ENCODE measurements at regions not wholly inside any gene's neighbourhood (a gene's known extent, or its start where the extent isn't known, plus 50 kb on each side); places are given as distances from the start of the nearest gene placed in this dataset.

DNA sequence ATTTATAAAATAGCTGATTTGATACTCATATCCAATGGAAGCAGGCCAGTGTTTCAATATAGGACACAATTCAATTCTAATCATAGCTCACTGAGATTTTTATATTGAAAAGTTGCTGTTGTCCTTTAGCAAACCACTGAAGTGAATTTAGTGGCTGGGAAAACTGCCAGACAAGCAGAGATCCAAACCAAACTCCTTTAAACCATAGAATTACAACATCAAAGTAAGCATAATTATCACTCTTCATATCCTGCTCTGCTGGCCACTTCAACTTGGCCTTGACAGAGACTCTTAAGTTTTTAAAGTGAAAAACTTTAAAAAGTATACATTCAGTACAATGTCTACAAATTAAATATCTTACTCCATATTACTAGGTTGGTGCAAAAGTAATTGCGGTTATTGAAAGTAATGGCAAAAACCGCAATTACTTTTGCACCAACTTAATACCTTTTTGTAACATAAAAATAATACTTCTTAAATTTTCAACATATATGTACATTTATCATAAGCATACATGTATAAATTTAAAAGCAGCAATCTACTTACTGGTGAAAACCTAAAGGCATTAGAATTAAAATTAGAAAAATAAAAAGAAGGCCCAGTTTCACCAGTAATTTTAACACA, 433.0 kb downstream of the PCDH10 start:
- TF ChIP-seq MAX (IDR thresholded peaks at IDR 0.05): no peak
- no peak for TF ChIP-seq RNF2 (IDR thresholded peaks at IDR 0.05; ENCODE audit: borderline replicate concordance, low read depth)
- TF ChIP-seq JUN (IDR thresholded peaks at IDR 0.05): no peak
- no peak for TF ChIP-seq CTCF (IDR thresholded peaks at IDR 0.05)
- no peak for TF ChIP-seq POLR2A (IDR thresholded peaks at IDR 0.05; ENCODE audit: low read length)
- TF ChIP-seq ESRRA (IDR thresholded peaks at IDR 0.05; ENCODE audit: borderline replicate concordance, low read length): no peak
- no peak for TF ChIP-seq CHD4 (IDR thresholded peaks at IDR 0.05; ENCODE audit: borderline replicate concordance)
- TF ChIP-seq PBX3 (IDR thresholded peaks at IDR 0.05): no peak
- no peak for TF ChIP-seq HOXA7 (CRISPR knock-in tag; IDR thresholded peaks at IDR 0.05)
- TF ChIP-seq SMC3 (IDR thresholded peaks at IDR 0.05): no peak
- TF ChIP-seq MAFK (IDR thresholded peaks at IDR 0.05; ENCODE audit: partially characterized antibody): no peak

Measured in A549 (cell line).